Bronchial epithelial cell (primary cell): ENCODE measurements at regions not wholly inside any gene's neighbourhood (a gene's known extent, or its start where the extent isn't known, plus 50 kb on each side); places are given as distances from the start of the nearest gene placed in this dataset.

Experiments
- DNase-seq: peaks from one replicate; pipeline ENCODE4 v3.0.0-alpha.2; 2010; ENCODE audit warnings: low read depth
- FAIRE-seq: peaks from 2 replicates; lab custom pipeline; 2011; peaks lifted over from hg19 to GRCh38; lab: Jason Lieb, UNC
- H3K27me3 ChIP-seq: 2 replicates; pipeline ENCODE4 v1.5.1; 2011; ENCODE audit warnings: low read length; ENCODE audit not compliant: control insufficient read depth, insufficient read depth
- H3K36me3 ChIP-seq: 2 replicates; pipeline ENCODE4 v1.5.1; 2011; ENCODE audit warnings: low read length; ENCODE audit not compliant: control insufficient read depth, insufficient read depth
- H3K4me3 ChIP-seq: 2 replicates; pipeline ENCODE4 v1.5.1; 2011; ENCODE audit warnings: mild to moderate bottlenecking, low read depth, low read length, control low read depth
- TF ChIP-seq, protein P1 (sequence below): IDR thresholded peaks from 2 replicates; pipeline ENCODE4 v1.5.1; 2011; ENCODE audit warnings: mild to moderate bottlenecking, moderate library complexity, low read length, control low read depth, inconsistent platforms; ENCODE audit not compliant: insufficient read depth, severe bottlenecking

DNA sequence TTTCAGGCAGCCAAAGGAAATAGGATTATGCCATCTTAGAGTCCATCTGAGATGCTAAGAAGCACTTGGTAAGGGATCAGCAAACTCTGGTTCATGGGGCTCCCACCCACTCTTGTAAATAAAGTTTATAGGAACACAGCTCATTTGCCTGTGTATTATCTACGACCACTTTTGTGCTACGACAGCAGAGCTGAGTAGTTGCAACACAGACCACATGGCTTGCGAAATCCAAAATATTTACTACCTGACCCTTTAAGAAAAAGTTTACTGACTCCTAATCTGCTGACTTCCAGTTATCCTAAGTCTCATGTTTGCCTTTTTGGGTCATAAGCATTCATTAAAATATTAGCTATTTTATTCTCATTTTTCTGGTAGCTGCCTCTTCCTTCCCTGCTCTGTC is 859.0 kb downstream of the QKI start:
- TF ChIP-seq, protein P1, sequence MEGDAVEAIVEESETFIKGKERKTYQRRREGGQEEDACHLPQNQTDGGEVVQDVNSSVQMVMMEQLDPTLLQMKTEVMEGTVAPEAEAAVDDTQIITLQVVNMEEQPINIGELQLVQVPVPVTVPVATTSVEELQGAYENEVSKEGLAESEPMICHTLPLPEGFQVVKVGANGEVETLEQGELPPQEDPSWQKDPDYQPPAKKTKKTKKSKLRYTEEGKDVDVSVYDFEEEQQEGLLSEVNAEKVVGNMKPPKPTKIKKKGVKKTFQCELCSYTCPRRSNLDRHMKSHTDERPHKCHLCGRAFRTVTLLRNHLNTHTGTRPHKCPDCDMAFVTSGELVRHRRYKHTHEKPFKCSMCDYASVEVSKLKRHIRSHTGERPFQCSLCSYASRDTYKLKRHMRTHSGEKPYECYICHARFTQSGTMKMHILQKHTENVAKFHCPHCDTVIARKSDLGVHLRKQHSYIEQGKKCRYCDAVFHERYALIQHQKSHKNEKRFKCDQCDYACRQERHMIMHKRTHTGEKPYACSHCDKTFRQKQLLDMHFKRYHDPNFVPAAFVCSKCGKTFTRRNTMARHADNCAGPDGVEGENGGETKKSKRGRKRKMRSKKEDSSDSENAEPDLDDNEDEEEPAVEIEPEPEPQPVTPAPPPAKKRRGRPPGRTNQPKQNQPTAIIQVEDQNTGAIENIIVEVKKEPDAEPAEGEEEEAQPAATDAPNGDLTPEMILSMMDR: no peak
- Histone ChIP-seq H3K4me3 (no peak overlapping the region), H3K27me3 (no peaks in the 10 kb centered on the region), H3K36me3 (no peaks in the 10 kb centered on the region)
- no peak for FAIRE-seq
- no peak for DNase-seq

DNA sequence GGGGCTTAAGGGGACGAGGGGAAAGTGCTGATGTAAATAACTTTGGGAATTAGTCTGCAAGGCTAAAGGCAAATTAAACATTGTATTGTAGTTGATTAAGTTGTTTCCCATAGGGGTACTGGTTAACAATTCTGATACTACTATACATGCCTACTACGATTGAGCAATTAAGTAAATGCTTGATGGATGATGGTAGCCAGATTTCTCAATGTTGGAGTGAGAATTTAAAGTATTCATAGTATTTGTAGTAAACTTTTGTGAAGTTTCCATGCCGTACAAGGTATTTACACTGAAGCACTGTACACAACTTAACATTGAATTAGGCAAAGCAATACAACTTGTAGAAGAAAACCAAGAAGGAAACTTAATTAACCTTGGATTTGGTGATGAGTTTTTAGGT is 852.3 kb downstream of the QKI start:
- no peak for FAIRE-seq
- no peaks in the 10 kb centered on the region for H3K27me3 ChIP-seq
- DNase-seq: no peak
- H3K36me3 ChIP-seq: no peaks in the 10 kb centered on the region
- TF ChIP-seq, protein P1: no peak
- no peak overlapping the region for H3K4me3 ChIP-seq

DNA sequence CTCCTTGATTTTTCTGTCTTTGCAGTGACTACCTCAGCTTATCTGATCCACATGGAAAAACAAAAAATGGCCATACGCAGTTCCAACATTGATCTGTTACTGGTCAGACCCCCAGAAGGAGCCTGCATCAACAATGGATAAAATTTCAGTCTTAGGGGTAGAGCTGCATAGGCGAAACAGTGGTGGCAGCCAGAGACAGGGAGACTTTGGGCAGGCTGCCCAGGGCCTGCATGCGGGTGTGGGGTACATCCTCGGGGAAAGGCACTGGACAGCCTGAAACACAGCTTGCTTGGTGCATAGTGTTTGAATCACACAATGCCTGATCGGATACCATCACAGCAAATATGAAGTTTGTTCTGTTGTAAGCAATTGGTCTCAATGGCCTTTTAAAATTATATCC is 847.8 kb downstream of the QKI start:
- no peak overlapping the region for H3K4me3 ChIP-seq
- DNase-seq: no peak
- no peak for FAIRE-seq
- no peaks in the 10 kb centered on the region for H3K27me3 ChIP-seq
- no peaks in the 10 kb centered on the region for H3K36me3 ChIP-seq
- TF ChIP-seq, protein P1: no peak

DNA sequence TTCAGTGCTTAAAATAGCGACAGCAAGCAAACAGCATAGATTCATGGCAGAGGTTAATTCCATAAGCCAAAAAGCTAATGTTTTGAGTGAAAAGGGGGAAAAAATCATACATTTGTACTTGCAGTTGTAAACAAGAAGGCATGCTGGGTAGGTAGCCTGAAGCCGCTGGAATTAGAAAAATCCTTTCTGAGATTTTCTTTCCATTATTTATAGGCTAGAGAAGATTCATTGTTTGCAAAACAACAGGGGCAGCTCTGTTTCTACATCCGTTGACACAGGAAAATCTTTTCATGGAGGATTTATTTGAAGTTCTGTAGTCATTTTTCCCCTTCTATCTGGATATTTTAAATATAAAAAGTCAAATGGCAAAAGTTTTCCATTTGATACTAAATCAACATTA is 843.9 kb downstream of the QKI start:
- TF ChIP-seq, protein P1: no peak
- no peak for DNase-seq
- Histone ChIP-seq H3K4me3 (no peak overlapping the region), H3K27me3 (no peaks in the 10 kb centered on the region), H3K36me3 (no peaks in the 10 kb centered on the region)
- FAIRE-seq: no peak

DNA sequence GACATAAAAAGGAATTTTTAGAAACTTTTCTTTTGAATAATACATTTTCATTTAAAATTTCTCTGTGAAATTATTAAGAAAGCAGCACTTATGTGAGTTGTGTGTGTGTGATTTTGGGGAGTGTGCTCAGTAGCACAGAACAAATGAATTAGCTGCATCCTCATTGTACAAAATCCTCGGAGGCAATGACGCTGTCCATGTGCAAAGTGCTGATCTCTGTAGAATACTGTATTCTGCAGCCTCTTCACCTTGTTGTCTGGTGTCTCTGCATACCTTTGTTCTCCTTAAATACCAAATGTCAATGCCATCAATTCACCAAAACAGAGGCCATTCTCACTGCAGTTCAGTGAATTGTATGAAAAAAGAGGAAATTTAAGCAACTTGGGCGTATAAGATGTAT is 838.4 kb downstream of the QKI start:
- H3K4me3 ChIP-seq: no peak overlapping the region
- H3K36me3 ChIP-seq: no peaks in the 10 kb centered on the region
- FAIRE-seq (no peak), DNase-seq (no peak)
- no peaks in the 10 kb centered on the region for H3K27me3 ChIP-seq
- TF ChIP-seq, protein P1: no peak

DNA sequence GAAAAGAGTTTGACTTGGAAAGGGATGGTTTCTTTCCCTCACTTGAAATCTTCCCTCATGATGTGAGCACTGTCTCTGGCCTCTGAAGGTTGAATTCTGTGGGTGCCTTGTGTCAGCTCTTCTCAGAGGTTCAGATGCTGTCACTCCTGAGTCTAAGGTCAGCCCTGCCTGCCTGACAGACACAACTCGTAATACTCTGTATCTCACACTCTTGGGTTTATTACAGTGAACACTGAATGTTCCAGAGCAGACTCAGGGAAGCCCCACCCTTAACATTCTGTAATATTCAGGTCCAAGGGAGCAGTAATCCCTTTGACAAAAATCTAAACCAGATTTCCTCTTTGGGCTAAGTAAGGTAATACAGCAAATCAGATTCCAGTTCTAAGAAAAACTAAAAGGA is 837.8 kb downstream of the QKI start:
- Histone ChIP-seq H3K4me3 (no peak overlapping the region), H3K36me3 (no peaks in the 10 kb centered on the region), H3K27me3 (no peaks in the 10 kb centered on the region)
- no peak for DNase-seq
- TF ChIP-seq, protein P1: no peak
- no peak for FAIRE-seq
